ENCODE measurements at regions not wholly inside any gene's neighbourhood (a gene's known extent, or its start where the extent isn't known, plus 50 kb on each side); places are given as distances from the start of the nearest gene placed in this dataset.

DNA sequence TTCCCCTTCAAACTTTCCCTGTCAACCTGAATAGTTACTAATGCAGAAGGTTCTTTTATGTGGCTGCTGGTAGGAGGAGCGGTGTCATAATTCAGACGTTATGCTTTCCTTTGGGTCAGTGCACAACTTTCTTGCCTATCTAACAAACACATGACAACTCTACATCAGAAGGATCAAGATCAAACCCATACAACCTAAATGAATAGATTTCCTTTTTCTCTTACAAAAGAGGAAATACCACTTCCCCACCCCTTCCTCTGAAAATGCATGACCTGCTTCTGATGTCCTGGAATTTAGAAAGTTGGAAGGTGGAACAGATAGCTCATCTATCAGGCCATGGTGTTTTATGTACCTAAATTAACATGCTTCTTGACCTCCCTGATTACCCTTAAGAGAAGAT lies 75.7 kb upstream of the ADGRL4 start:
- no peak overlapping the region for H3K4me3 ChIP-seq

DNA sequence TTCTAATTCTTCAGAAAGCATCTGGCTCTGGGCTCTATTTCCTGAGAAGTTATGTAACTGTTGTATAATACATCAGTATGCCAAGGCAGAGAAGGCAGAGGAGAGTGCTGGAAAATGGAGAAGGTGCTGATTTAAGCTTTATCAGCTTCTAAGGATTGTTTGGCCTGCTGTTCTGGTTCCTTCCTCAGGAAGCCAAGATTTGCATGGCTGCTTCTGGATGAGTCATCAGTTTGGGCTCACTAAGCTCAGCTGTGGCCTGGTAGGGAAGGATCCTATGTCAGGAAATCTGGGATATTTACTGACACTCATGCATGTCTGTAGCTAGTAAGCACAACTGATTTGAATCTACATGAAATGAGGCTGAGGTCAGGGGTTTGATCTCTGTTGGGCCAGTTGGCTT lies 73.2 kb upstream of the ADGRL4 start:
- Histone ChIP-seq H3K27me3 (no peaks in the 10 kb centered on the region), H3K9me3 (no peaks in the 10 kb centered on the region), H3K36me3 (no peaks in the 10 kb centered on the region), H3K4me1 (no peaks in the 10 kb centered on the region), H3K4me3 (no peak overlapping the region), H3K27ac (no peak overlapping the region)
- TF ChIP-seq, protein P1, sequence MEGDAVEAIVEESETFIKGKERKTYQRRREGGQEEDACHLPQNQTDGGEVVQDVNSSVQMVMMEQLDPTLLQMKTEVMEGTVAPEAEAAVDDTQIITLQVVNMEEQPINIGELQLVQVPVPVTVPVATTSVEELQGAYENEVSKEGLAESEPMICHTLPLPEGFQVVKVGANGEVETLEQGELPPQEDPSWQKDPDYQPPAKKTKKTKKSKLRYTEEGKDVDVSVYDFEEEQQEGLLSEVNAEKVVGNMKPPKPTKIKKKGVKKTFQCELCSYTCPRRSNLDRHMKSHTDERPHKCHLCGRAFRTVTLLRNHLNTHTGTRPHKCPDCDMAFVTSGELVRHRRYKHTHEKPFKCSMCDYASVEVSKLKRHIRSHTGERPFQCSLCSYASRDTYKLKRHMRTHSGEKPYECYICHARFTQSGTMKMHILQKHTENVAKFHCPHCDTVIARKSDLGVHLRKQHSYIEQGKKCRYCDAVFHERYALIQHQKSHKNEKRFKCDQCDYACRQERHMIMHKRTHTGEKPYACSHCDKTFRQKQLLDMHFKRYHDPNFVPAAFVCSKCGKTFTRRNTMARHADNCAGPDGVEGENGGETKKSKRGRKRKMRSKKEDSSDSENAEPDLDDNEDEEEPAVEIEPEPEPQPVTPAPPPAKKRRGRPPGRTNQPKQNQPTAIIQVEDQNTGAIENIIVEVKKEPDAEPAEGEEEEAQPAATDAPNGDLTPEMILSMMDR (IDR thresholded peaks at IDR 0.05): no peak
- TF ChIP-seq POLR2A (IDR thresholded peaks at IDR 0.05): no peak
- DNase-seq: no peak

More for the DNA sequence above, 75.7 kb upstream of the ADGRL4 start:
- Histone ChIP-seq H3K27ac (no peak overlapping the region), H3K27me3 (no peaks in the 10 kb centered on the region), H3K9me3 (no peaks in the 10 kb centered on the region), H3K36me3 (no peaks in the 10 kb centered on the region), H3K4me1 (no peaks in the 10 kb centered on the region)
- no peak for DNase-seq
- TF ChIP-seq POLR2A (IDR thresholded peaks at IDR 0.05): no peak
- TF ChIP-seq, protein P1 (IDR thresholded peaks at IDR 0.05): no peak

DNA sequence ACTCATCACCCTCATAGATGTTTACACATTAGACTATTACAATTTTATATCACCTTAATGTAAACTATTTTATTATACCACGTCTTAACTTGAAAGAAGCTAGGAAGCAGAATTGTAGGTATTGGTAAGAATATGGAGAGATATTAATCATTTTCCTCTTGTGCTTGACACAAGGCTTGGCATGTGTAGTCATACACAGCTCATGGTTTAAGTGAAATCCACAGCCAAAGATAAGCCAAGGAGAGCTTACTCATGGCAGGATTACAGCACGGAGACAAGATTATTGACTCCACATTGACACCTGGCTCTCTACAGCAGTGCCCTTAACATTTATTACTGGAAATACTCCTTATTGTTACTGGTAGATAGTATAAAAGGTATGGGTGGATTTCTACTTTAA lies 68.4 kb upstream of the ADGRL4 start:
- no peaks in the 10 kb centered on the region for H3K27me3 ChIP-seq
- H3K36me3 ChIP-seq: no peaks in the 10 kb centered on the region
- no peak overlapping the region for H3K27ac ChIP-seq
- H3K9me3 ChIP-seq: no peaks in the 10 kb centered on the region
- no peak for TF ChIP-seq POLR2A (IDR thresholded peaks at IDR 0.05)
- TF ChIP-seq, protein P1 (IDR thresholded peaks at IDR 0.05): no peak
- H3K4me1 ChIP-seq: no peaks in the 10 kb centered on the region
- no peak overlapping the region for H3K4me3 ChIP-seq
- no peak for DNase-seq

DNA sequence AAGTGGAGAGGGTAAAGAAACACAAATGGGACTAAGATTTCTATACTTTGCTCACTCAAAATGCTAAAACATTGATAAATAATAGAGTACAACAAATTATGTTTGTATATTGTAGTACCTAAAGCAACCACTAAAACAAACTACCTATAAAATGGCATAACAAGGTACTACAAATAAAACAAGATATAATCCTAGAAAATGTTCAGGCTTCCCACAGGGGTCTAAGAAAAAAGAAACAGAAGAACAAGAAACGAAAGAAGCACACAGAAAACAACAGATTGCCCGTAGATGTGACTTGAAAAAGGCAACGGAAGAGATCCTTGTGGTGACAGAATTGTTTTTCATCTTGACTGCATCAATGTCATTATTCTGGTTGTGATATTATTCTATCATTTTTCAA lies 63.3 kb upstream of the ADGRL4 start:
- no peak for DNase-seq
- H3K36me3 ChIP-seq: no peaks in the 10 kb centered on the region
- H3K9me3 ChIP-seq: no peaks in the 10 kb centered on the region
- no peaks in the 10 kb centered on the region for H3K4me1 ChIP-seq
- no peak overlapping the region for H3K27ac ChIP-seq
- TF ChIP-seq, protein P1 (IDR thresholded peaks at IDR 0.05): peak in 1 of 6 experiments; percentile 16
- TF ChIP-seq POLR2A (IDR thresholded peaks at IDR 0.05): no peak
- H3K4me3 ChIP-seq: no peak overlapping the region
- no peaks in the 10 kb centered on the region for H3K27me3 ChIP-seq

DNA sequence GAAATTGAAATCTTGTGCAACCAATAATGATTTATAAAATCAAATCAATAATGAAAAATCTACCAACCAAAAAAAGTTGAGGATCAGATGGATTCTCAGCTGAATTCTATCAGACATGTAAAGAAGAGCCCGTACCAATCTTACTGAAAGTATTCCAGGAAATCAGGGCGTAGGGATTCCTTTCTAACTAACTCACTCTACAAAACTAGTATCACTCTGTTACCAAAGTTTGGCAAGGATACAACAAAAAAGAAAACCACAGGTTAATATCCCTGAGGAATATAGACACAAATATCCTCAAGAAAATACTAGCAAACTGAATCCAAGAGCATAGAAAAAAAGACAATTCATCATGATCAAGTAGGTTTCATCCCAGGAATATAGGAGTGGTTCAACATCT lies 52.8 kb upstream of the ADGRL4 start:
- DNase-seq: no peak
- Histone ChIP-seq H3K4me3 (no peak overlapping the region), H3K4me1 (no peaks in the 10 kb centered on the region), H3K27ac (no peak overlapping the region), H3K9me3 (no peaks in the 10 kb centered on the region), H3K36me3 (no peaks in the 10 kb centered on the region), H3K27me3 (no peaks in the 10 kb centered on the region)
- no peak for TF ChIP-seq POLR2A (IDR thresholded peaks at IDR 0.05)
- TF ChIP-seq, protein P1 (IDR thresholded peaks at IDR 0.05): no peak
